Muscle of back (tissue), 3 donors: ENCODE measurements at regions not wholly inside any gene's neighbourhood (a gene's known extent, or its start where the extent isn't known, plus 50 kb on each side); places are given as distances from the start of the nearest gene placed in this dataset.
A peak's percentile ranks its signal among the peaks of the same experiment; 100 is the strongest.

Experiments used
- DNase-seq, 3 donors: peaks; one replicate each; pipeline versions ENCODE4 v3.0.0 to v3.0.0-alpha.2; 2013

DNA sequence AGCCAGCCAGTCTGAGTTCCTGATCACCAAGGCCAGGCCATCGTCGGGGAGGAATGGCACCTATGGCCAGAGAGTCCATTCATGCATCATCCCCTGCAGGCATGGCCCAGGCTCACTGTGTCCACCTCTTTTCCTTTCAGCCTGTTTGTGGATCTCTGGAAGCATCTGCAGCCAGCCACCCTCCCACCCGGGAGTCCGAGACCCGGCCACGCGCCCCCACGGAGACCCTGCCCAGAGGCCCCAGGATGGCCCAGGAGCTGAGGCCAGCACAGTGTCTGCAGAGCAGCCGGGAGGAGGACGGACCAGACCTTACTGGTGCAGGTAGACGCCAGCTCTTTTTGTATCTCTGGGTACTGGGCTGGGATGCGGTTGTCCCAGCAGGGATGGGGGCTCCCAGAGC, 245.1 kb upstream of the CIBAR2 start:
- DNase-seq, result no peak

DNA sequence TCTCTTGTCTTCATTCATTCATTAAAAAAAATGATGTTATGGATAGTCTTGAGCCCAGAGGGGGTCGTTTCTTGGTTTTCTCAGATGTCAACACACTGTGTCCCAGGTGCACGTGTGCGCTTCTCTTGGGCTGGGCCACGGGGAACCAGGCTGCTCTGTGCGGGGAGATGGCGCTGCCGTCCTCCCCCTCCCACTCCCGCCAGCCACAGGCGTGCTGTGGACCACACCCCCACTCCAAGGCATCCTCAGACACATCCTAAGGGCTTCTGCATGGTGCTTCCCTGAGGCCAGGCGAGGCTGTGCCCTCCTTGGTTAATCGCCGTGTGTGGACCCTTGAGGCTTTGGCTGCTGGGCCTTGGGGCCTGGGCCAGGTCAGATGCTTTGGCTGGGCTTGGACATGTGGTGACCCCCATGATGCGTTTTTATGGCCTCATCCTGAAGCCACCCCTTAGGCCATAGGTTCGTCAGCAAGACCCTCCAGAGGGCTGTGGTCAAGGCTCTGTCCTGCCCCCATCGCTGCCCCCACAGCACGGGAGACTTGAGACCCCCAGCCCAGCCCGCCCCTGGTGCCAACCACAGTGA, 245.7 kb upstream of the CIBAR2 start:
- DNase-seq, result no peak

DNA sequence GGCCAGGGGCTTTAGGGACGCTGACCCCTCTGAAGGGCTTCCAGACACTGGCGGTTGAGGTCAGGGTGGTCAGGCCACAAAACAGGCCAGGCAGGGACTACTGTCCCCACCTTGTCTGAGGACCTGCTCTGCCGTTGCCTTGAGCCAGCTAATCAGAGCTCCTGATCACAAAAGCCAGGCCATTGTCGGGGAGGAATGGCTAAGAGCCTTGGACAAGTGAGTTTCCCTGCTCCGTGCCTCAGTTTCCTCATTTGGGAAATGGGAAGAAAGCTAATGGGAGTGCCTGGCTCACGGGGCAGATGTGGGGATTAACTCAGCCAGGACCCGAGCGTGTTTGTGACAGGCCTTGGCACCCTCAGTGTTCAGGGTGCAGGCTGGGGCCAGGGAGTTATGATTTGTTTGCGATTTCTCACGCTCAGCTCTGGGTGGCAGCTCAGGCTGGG, 246.5 kb upstream of the CIBAR2 start:
- no peak for DNase-seq

DNA sequence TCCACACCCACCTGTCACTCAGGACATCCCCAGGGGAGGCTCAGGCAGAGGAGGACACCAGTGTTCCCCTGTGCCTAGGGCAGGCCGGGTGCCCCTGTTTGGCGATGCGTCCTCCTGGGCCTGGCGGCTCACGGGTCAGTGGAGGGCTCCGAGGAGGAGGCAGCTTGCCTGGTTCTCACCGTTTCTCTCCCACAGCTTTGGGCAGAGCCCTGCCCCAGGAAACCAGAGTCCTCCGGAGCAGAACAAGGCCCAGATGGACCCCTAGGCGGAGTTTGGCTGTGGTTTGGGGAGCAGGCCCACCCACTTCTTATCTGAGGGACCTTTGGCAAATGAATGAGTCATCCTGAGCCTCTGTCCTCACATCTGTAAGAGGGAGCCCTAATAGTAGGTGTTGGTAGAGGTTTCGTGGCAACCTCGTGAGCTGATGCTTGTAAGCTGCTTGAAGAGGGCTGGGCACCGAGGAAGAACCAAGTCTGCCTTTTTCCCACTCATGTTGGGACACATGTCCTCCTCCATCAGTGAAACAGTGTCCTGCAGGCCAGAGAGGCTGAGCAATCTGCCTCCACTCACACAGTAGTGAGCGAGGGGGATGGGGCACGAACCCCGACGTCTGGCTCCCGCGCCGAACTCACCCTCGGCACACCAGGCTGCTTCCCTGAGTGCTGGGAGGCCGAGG, 247.0 kb upstream of the CIBAR2 start:
- no peak for DNase-seq

DNA sequence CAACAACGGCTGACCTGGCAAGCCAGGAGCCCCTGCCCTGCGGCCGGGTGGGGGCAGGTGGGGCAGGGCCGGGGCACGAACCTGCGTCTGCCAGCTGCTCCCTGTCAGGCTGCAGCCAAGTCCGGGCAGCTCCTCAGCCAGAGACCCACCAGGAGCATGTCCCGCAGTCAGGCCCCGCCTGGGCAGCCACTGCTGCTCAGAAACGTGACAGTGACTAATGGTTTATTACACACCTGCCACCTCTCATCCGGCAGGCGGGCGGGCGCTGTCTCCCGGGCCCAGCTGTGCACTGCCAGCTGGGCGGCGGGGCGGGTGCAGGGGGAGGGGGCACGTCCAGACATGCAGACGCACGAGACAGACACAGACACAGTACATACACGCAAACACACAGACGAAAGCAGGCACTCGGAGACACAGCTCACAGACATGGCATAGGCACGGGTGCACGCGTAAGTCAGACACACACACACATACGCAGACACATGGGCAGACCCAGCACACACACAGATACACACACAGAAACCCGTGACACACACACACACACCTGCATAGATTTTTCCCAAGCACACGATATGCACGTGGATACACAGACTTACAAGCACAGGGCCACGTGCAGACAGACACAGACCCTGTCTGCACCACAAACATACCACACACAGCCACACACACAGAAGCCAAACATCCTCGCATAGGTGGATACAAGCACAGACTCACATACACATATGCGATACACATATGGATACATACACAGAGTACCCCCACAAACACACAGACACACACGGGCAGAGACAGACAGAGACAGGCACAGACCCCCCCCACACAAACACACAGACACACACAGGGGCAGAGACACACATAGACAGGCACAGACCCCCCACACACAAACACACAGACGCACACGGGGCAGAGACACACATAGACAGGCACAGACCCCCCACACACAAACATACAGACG, 248.3 kb upstream of the CIBAR2 start:
- peak; percentile 55 to 72 (median 62) for DNase-seq

DNA sequence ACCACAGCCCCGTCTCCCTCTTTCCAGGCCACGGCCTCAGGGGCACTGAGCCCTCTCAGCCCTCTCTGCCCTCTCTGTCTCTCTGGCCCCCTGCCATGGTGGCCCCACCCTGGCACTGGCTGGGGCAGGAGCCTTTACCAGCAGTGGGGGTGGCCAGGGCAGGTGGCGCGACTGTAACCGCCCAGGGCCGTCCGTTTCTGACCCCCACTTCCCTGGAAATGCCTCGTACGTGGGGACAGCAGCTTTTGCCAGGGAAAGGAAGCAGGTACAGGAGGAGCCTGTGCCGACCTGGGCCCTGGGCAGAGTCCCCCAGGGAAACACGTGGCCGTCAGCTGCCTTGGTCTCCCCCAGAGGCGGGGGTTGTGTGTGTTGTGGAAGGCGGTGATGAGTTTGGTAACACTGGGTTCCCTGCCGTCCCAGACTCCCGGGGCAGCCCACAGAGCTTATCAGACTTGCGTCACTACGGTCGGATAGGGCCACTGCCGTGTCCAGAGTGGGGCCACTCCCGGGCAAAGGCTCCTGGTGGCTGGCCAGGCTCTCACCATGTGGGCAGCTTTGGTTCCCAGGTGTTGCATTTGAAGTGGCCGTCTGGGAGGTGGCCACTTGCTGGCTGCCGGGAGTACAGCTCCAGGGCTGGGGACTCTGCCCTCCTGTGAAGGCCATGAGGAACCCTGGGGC, 249.3 kb upstream of the CIBAR2 start:
- DNase-seq, result no peak

DNA sequence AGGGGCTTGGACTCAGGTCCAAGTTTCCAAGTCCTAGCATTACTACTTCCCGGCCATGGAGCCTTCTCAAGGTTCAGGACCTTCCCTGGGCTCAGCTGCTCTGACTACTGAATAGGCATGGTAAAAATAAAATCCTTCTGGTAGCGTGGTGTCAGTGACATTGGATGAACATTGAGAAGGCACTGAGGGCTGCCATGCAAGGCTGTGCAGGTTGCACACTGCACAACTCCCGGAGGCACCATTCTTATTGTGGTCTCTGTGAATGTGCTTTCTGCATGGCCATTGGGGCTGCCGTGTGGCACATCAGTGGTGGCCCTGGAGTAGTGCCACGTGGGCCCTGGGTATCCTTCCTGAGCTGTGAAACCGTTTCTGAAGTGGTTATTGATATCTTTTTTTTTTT, 250.2 kb upstream of the CIBAR2 start:
- no peak for DNase-seq

DNA sequence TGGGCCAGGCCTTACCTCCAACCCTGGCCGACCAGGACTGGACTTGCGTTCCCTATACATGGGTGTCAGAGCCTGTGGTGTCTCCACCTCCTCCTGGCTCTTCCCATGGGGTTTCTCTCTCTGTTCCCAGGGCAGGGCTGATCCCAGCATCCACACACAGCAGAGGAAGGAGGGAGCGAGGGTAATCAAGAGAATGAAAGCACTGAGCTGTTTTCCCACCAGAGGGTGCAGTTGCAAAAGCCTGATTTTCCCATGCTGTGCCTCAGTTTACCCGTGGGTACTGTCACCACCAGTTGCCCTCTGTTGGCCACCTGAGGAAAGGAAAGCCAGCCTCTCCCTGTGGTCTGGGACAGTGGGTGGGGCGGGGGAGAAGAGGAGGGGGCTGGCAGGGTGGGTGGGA, 249.7 kb upstream of the GSE1 start:
- DNase-seq, result no peak

DNA sequence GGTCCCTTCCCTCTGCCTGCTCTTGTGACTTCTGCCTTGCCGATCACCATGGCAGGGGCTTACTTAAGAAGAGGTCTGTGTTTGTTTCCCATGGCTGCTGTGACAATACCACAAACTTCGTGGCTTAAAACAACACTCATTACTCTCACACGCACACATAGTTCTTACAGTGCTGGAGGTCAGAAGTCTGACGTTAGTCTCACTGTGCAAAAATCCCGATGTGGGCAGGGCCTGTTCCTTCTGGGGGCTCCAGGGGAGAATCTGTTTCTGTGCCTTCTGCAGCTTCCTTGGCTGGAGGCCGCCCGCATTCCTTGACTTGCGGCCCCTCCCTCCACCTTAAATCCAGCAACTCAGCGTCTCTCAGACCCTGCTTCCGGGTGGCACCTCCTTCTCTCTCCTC, 249.2 kb upstream of the GSE1 start:
- peak in 1 of 3 donors; percentile 84 for DNase-seq

DNA sequence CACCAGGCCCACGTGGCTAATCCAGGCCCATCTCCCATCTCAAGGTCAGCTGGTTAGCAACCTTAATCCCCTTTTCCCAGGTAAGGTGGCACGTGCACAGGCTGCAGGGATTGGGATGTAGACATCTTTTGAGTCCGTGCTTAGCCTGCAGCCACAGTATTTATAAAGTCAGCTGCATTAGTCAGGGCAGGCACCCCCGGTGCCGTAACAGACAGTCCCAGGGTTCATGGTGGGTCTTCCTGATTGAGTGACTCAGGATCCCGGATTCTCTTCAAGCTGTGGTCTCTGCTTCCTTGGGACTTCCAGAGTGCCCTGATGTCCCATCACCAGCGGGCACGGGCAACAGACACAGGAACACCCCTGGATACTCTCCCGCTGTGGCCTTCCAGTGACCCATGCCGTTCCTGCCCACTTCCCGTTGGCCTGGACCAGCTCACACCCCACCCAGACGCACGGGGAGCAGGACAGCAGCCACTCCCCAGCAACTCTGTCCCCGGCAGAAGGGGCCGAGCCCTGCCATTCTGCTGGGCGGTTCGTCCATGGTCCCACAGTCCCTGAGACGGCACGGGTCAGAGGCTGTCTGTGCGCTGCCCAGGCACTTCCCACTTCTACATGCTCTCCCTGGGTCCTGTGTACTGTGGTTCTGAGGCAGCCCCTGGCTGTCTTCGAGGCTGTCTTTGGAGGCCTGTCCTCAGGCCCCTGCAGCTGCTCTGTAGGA, 248.6 kb upstream of the GSE1 start:
- DNase-seq, result no peak

DNA sequence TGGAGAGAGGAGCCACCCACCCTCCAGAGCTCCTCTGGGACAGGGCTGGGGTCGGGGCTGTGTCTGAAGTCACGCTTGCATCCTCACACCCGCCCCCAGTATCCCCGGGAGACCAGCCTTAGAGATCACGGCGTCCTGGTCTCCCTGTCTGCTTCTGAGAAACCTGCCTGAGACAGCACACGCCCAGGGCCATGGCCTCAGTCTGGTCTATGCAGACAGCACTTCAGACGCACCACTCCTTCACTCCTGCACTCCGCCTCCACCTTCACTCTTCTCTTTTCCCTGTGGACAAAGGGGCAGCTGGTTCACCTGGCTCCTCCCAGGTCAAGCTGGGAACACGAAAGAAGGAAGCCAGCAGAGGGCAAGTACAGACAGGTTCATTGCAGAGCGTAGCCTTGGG, 248.0 kb upstream of the GSE1 start:
- DNase-seq, result no peak

DNA sequence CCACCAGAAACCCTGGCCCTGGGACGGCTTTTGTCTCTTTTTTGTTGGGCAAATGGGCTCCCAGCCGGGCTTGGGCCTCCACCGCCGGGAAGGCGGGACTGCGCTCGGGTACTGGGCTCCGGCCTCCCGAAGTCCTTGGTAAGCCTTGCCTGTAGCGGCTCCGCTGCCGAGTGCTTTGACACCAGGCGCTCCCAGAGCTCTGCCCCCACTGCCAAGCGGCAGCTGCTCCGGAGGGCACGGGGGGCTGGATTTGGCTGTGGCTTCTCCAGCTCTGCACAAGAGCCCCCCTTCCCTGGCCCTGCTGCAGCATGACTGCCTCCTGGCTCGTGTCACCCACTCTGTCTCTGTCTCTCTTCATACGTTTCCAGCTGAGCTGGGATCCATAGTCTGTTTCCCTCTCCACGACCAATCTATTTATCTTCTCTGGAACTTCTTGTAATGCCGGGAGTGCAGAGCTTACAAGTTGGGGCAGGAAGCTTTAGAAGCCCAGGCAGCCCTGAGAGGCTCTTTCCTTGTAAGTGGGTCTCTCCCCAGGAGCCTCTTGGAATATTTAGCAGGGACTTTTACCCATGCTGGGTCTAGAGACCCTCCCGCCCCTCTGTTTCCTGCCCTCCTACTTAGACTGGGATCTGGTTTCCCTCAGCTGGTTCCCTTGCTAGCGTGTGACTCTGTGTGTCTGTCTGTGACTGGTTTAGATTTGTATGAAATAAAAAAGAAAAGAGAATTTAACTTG, 246.9 kb upstream of the GSE1 start:
- DNase-seq, result peak; percentile 55 to 78 (median 55)

DNA sequence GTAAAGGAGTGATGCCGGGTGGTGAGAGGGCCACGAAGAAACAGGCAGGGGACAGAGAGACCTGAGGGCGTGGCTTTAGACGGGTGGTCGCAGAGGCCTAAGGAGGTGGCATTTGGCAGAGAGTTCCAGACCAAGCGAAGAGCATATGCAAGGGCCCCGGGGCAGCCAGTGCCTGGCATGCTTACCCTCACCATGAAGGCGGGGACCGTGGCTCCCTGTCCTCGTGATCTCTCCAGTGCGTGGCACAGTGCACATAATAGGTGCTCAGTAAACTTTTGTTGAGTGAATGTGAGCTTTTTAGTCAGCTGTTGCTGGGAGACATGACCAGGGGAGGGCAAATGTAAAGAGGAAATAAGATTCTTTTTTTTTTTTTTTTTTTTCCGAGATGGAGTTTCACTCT, 245.6 kb upstream of the GSE1 start:
- no peak for DNase-seq

DNA sequence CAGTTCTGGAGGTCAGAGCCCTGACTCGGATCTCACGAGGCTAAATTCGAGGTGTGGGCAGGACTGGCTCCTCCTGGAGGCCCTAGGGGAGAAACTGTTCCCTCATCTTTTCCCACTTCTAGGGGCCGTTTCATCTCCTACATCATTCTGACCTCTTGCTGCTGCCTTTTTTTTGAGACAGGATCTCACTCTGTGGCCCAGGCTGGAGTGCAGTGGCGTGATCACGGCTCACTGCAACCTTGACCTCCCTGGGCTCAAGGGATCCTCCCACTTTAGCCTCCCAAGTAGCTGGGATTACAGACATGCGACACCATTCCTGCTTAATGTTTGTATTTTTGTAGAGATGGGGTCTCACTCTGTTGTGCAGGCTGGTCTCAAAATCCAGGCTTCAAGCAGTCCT, 244.1 kb upstream of the GSE1 start:
- DNase-seq, result no peak

DNA sequence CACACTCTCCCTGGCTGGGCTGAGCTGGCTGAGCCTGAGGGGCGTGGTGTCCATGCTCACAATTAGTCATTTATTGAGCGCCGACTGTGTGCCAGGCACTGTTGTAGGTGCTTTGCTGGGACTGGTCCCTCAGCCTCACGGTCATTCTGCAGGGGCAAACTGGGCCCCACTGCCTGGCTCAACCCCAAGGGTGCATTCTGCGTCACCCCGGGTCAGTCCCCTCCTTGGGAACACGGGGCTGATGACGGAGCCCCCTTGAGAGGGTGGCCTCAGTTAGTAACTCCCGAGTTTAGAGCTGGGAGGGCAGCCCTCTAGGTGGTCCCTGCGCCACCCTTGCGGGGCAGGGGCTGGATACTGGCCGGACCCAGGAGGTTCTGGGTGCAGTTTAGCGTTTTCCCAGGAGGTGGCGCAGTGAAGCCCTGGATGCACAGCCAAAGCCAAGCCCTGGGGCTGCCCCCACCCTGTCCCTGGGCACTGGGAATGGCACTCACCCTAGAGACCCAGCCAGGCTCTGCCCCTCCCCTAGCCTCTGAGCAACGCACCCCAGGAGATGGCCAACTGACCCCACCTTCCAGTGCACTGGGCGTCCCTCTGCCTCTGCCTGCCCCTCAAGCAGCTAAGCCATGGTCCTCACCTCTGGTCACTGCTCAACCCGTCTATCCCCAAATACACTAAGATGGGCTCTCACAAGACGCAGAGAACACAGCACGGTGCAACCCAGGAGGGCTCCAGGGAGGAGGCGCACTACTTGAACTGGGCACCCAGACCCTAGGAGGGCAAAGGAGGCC, 243.2 kb upstream of the GSE1 start:
- no peak for DNase-seq

DNA sequence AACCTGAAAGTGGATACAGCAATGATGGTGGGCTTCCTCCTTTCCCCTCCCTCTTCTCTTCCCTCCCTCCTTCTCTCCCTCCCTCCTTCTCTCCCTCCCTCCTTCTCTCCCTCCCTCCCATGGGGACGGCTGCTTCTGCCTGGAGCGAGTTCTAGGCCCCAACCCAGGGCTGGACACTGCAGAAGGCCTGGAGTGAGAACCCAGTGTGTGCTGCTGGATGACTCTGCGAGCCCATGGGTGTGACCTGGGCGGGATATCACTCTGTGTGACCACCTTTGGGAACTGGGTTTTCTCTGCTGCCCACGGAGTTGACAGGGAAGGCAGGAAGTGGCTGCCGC, 242.6 kb upstream of the GSE1 start:
- DNase-seq, result no peak

DNA sequence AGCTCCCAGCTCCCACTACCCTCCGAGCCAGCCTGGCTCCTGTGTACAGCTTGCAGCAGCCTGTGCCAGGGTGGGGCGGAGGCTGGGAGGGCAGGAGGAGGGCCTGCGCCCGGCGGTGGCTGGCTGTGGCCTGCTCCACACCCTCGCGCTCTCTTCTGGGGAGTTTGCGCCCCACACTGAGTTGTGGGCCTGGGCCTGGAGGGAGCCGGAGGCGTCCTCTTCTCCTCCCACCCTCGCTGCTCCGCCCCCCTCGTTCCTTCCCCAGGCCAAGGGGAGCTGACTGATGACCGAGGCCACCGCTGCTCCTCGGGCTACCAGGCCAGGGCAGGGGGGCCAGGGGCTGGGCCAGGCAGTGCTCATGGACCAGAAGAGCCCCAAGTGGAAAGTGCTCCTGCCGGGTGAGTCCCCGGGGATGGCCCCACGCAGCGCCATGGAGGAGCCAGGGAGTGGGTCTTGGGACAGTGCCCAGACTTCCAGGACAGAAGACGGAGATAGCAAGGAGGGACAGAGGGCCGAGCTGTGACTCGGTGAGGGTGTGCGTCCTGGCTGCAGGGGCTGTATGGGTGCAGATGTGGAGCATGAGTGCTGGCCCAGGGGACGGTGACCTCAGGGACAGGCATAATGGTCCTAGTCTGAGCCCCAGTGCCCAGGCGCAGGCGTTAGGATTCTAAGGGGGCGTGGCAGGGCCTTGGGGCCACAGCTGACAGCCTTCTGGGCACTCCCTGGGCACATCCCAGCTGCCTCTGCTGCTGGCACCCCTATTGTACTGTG, 242.1 kb upstream of the GSE1 start:
- DNase-seq, result no peak

DNA sequence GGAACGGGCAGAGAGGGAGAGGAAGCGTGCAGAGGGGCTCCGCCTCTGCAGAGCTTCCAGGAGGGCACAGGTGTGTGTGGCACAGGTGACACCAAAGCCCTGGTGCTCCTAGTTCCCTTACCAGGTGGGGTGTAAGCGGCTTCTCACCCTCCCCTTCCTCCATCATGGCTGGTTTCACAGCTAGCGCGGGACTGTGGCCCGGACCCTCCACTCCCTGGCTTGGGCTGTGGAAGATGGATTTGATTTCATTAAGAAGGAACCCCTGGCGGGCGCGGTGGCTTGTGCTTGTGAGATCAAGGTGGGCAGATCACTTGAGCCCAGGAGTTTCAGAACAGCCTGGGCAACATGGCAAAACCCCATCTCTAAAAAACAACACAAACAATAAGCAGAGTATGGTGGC, 241.2 kb upstream of the GSE1 start:
- no peak for DNase-seq

DNA sequence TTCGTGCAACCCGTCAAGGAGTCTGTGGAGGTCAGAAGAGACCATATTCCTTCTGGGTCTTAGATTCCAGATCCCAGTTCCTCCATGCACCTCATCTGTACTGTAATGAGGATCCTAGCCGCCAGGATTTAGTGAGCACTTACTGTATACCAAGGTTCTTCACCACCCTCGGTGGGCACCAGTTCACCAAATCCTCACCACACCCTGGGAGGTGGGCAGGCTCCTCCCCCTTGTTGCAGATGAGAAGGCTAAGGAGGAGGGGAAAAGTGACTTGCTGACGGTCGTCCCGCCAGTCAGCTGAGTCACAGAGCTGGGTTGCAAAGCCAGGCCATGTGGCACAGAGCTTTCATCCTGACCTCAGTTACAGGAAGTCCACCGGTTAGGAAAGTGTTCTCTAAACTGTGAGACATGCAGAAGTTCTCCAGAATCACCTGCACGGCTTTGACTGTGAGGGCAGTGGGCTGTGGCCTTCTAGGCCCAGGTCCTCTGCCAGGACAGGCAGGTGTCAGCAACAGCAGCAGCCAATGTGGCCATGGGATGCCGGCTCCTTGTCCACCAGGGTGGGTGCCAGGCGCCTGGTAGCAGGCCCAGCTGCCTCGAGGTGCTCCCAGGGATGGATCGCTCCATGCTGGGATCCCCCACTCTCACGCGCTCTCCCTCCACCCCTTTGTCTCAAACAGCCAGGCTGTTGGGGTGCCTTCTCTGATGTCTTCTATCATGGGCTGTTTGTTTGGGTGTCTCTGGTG, 240.3 kb upstream of the GSE1 start:
- DNase-seq, result peak in 1 of 3 donors; percentile 39
